ENCODE measurements at regions not wholly inside any gene's neighbourhood (a gene's known extent, or its start where the extent isn't known, plus 50 kb on each side); places are given as distances from the start of the nearest gene placed in this dataset.
A peak's percentile ranks its signal among the peaks of the same experiment; 100 is the strongest.

DNA sequence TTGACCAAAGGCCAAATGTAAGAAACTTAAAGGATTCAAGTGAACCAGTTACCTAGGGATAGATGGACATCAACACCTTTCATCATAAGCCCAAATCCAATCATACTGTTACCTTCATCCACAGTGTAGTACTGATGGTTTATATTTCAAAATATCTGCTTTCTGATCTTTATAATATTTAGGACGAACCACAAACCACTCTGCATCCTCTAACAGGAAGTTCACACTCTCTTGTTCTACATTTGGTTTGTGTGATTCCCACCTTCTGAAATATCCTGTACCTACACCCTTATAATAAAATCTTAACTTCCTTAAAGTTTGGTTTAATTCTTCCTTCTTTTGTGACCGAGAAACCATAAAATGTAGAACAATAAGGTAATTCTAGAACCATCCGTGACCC, 535.7 kb upstream of the CHAC2 start:
- Histone ChIP-seq H3K4me1 (ENCODE audit: control insufficient read depth, extremely low read depth, insufficient read depth, low read length) (no peaks in the 10 kb centered on the region), H3K27ac (ENCODE audit: control insufficient read depth, insufficient read depth, low read length) (no peak overlapping the region), H3K4me3 (ENCODE audit: control insufficient read depth in 2 of 3, extremely low read depth in 1 of 3, insufficient read depth in 2 of 3, low read depth in 1 of 3, low read length in 3 of 3) (no peak overlapping the region), H3K36me3 (ENCODE audit: control insufficient read depth in 2 of 2, extremely low read depth in 1 of 2, insufficient read depth in 2 of 2, low read length in 2 of 2) (no peaks in the 10 kb centered on the region), H3K9me3 (ENCODE audit: control insufficient read depth, low read depth, low read length) (no peaks in the 10 kb centered on the region), H3K9me1 (ENCODE audit: control insufficient read depth, extremely low read depth, insufficient read depth, low read length) (no peaks in the 10 kb centered on the region), H4K20me1 (ENCODE audit: control insufficient read depth, extremely low read depth, insufficient read depth, low read length) (no peaks in the 10 kb centered on the region), H3K4me2 (ENCODE audit: control insufficient read depth, extremely low read depth, insufficient read depth, low read depth, low read length) (no peak overlapping the region), H3K9ac (ENCODE audit: control insufficient read depth, extremely low read depth, insufficient read depth, low read length) (no peak overlapping the region), H3K27me3 (ENCODE audit: control insufficient read depth, extremely low read depth, insufficient read depth, low read length) (no peaks in the 10 kb centered on the region), H2AFZ (ENCODE audit: control insufficient read depth, low read length) (no peak overlapping the region), H3K79me2 (ENCODE audit: control insufficient read depth, insufficient read depth, low read length) (no peaks in the 10 kb centered on the region)
- FAIRE-seq (peak; percentile 17), DNase-seq (ENCODE audit: low read depth, low spot score) (no peak)
- dilution Hi-C loops (cut with MboI; ENCODE audit: extremely low pct_ligation_motif_present, low sequenced_read_pairs): no loop called here
- TF ChIP-seq EZH2 (IDR thresholded peaks at IDR 0.05; ENCODE audit: low read length): no peak
- TF ChIP-seq, protein P1, sequence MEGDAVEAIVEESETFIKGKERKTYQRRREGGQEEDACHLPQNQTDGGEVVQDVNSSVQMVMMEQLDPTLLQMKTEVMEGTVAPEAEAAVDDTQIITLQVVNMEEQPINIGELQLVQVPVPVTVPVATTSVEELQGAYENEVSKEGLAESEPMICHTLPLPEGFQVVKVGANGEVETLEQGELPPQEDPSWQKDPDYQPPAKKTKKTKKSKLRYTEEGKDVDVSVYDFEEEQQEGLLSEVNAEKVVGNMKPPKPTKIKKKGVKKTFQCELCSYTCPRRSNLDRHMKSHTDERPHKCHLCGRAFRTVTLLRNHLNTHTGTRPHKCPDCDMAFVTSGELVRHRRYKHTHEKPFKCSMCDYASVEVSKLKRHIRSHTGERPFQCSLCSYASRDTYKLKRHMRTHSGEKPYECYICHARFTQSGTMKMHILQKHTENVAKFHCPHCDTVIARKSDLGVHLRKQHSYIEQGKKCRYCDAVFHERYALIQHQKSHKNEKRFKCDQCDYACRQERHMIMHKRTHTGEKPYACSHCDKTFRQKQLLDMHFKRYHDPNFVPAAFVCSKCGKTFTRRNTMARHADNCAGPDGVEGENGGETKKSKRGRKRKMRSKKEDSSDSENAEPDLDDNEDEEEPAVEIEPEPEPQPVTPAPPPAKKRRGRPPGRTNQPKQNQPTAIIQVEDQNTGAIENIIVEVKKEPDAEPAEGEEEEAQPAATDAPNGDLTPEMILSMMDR (optimal IDR thresholded peaks at IDR 0.05 in 1 of 3, IDR thresholded peaks at IDR 0.05 in 1 of 3, conservative IDR thresholded peaks at IDR 0.05 in 1 of 3; ENCODE audit: extremely low read depth in 1 of 3, insufficient read depth in 2 of 3, low read length in 3 of 3): no peak

DNA sequence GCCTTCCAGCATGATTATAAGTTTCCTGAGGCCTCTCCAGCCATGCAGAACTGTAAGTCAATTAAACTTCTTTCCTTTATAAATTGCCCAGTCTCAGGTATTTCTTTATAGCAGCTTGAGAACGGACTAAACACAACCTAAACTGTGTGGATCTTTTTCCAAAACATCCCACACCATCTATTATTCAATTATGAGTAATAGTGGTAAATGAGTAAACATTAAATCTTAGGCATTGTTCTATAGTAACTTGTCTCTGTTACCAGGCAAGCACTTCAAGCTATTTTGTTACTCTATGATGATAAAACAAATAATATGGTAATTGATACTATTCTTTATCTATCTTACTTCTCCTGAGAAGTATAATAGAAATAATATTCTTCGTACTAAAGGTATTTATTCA, 536.9 kb upstream of the CHAC2 start:
- no peak for TF ChIP-seq EZH2 (IDR thresholded peaks at IDR 0.05; ENCODE audit: low read length)
- TF ChIP-seq, protein P1 (optimal IDR thresholded peaks at IDR 0.05 in 1 of 3, IDR thresholded peaks at IDR 0.05 in 1 of 3, conservative IDR thresholded peaks at IDR 0.05 in 1 of 3; ENCODE audit: extremely low read depth in 1 of 3, insufficient read depth in 2 of 3, low read length in 3 of 3): no peak
- Histone ChIP-seq H3K9me1 (ENCODE audit: control insufficient read depth, extremely low read depth, insufficient read depth, low read length) (no peaks in the 10 kb centered on the region), H3K27me3 (ENCODE audit: control insufficient read depth, extremely low read depth, insufficient read depth, low read length) (no peaks in the 10 kb centered on the region), H4K20me1 (ENCODE audit: control insufficient read depth, extremely low read depth, insufficient read depth, low read length) (no peaks in the 10 kb centered on the region), H3K36me3 (ENCODE audit: control insufficient read depth in 2 of 2, extremely low read depth in 1 of 2, insufficient read depth in 2 of 2, low read length in 2 of 2) (no peaks in the 10 kb centered on the region), H3K9ac (ENCODE audit: control insufficient read depth, extremely low read depth, insufficient read depth, low read length) (no peak overlapping the region), H3K79me2 (ENCODE audit: control insufficient read depth, insufficient read depth, low read length) (no peaks in the 10 kb centered on the region), H3K27ac (ENCODE audit: control insufficient read depth, insufficient read depth, low read length) (no peak overlapping the region), H3K4me3 (ENCODE audit: control insufficient read depth in 2 of 3, extremely low read depth in 1 of 3, insufficient read depth in 2 of 3, low read depth in 1 of 3, low read length in 3 of 3) (no peak overlapping the region), H3K4me2 (ENCODE audit: control insufficient read depth, extremely low read depth, insufficient read depth, low read depth, low read length) (no peak overlapping the region), H3K4me1 (ENCODE audit: control insufficient read depth, extremely low read depth, insufficient read depth, low read length) (no peaks in the 10 kb centered on the region), H2AFZ (ENCODE audit: control insufficient read depth, low read length) (no peak overlapping the region), H3K9me3 (ENCODE audit: control insufficient read depth, low read depth, low read length) (no peaks in the 10 kb centered on the region)
- DNase-seq (ENCODE audit: low read depth, low spot score) (no peak), FAIRE-seq (no peak)
- dilution Hi-C loops (cut with MboI; ENCODE audit: extremely low pct_ligation_motif_present, low sequenced_read_pairs): no loop called here
